Stimulated activated CD8-positive, alpha-beta memory T cell treated with anti-CD3 and anti-CD28 coated beads, Interleukin-7, amount 100 ng/mL, for 1 hour (primary cell): ENCODE measurements at regions not wholly inside any gene's neighbourhood (a gene's known extent, or its start where the extent isn't known, plus 50 kb on each side); places are given as distances from the start of the nearest gene placed in this dataset.

ENCODE experiments used
- DNase-seq, 2 donors: peaks; one replicate each; pipeline ENCODE4 v3.0.0-alpha.2; 2020; ENCODE audit warnings: low read depth in 2 of 2

DNA sequence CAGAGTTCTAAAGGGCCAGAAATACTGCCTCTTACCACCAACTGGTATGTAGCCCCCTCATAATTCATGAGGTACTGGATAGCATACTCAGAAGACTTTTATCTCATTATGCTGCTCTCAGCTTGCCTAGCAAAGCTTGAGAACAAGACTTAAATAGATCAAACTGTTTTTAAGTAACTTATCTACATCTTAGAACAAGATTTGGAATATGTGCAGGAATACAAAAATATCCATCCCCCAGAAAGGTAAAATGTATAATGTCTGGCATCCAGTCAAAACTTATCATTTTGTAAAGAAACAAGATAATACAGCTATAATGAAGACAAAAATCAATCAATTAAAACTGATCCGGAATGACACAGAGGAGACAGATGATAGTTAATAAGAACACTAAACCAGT is 400.4 kb upstream of the TGFBR2 start:
- DNase-seq: no peak

DNA sequence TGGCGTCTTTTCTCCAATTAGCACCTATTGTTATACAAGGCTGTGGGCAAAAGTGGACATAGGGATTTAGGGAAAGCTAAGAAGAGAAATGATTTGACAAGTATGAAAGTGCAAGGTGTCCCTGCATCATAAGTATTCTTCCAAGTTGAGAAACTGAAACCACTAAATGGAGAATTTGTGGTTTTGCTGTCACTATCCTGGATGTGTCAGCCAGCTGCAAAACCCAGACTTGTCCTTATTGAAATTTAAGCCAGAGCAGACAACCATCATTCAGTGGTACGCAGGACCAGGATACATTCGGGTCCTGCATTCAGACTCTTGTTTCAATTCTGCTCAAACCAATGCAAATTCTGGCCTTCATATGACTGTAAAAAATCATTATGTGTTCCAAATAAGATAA is 384.8 kb upstream of the TGFBR2 start:
- no peak for DNase-seq

DNA sequence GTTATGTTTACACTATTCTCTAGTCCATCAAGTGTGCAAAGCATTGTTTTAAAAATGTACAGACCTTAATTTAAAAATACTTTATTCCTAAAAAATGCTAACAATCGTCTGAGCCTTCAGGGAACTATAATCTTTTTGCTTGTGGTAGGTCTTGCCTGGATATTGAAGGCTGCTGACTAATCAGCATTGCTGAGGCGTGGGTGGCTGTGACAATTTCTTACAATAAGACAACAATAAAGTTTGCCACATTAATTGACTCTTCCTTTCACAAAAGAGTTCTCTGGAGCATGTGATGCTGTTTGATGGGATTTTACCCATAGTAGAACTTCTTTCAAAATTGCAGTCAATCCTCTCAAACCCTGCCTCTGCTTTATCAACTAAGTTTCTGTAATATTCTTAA is 384.0 kb upstream of the TGFBR2 start:
- no peak for DNase-seq

DNA sequence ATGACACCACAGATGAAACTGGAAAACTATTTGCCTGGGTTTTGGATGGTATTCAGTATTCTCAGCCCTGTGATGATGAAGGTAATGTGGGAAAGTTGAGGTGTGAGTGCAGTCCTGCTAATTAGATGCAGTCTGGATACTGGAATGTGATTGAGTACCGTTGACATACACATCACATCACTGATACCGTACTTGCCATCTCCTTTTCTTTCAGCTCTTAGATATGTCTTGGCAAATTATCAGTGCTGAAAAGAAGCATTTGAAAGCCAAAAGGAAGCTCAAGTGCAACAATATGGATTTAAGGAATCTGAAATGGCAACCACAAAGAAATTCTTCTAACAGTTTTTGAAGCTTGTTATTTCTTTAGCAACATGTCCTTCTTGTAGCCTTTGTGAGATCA is 381.4 kb upstream of the TGFBR2 start:
- DNase-seq: no peak

DNA sequence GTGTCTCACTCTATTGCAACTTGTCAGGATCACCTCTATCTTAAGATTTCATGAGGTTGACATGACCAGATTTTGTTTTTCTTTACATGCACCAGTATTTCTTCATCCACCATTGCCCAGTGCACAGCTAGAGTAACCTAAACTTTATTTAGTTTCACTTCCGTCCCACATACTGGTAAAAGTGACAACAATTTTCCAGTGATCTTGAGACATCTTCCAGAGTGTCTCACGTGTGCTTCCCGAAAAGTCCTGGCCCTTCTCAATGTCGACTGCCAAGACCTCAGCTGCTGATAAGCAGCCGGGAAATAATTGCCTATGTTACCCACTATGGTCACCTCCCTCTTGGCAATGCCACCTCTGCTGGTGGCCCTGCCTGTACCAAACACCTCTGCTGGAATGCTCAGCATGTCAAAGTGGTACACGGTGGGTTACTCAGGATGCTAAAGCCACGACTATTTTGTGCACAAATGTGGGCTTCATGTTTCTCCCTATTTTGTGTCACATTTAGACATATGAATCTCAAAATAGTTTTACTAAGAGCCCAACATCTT is 379.7 kb upstream of the TGFBR2 start:
- no peak for DNase-seq

DNA sequence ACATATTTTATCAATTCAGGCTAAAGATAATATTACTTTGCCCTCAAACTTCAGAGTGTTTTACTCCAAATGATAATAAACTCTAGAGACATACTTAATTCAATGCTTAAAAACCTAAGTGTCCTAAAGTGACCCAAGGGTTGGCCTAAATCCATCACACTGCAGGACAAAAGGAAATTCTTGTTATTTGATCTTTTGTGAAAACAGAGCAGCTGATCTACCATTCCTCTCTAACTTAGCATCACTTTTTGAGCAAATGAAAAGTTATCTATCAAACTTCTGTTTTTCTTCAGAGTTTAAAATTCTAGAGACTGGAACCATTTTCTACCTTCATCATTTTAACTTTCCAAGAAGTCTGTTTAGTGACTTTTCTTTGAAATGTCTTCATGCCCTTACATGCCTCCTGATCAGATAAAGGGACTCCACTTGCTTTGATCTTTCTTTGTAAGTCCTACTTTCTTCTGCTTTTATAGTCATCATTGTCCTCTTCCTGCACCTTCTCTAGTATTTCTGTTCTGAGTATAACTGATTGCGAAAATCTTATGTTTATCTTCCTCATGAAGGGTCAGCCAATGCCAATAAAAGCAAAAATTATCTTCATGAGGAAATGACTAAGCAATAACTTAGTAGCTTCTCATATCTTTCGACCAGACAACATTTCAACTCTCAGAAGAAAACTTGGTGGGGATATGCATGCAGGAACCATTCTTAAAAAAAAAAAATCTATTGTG is 378.7 kb upstream of the TGFBR2 start:
- DNase-seq: no peak

DNA sequence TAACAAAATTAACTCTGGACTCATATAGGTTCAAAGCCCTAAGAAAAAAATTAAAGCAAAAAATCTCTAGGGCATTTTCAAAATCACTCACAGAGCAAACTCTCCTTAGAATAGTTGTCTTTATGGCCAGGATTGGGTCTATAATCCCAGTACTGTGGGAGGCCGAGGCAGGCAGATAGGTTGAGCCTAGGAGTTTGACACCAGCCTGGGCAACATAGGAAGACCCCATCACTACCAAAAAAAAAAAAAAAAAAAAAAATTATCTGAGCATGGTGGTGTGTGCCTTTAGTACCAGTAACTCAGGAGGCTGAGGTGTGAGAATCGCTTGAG is 378.1 kb upstream of the TGFBR2 start:
- no peak for DNase-seq

DNA sequence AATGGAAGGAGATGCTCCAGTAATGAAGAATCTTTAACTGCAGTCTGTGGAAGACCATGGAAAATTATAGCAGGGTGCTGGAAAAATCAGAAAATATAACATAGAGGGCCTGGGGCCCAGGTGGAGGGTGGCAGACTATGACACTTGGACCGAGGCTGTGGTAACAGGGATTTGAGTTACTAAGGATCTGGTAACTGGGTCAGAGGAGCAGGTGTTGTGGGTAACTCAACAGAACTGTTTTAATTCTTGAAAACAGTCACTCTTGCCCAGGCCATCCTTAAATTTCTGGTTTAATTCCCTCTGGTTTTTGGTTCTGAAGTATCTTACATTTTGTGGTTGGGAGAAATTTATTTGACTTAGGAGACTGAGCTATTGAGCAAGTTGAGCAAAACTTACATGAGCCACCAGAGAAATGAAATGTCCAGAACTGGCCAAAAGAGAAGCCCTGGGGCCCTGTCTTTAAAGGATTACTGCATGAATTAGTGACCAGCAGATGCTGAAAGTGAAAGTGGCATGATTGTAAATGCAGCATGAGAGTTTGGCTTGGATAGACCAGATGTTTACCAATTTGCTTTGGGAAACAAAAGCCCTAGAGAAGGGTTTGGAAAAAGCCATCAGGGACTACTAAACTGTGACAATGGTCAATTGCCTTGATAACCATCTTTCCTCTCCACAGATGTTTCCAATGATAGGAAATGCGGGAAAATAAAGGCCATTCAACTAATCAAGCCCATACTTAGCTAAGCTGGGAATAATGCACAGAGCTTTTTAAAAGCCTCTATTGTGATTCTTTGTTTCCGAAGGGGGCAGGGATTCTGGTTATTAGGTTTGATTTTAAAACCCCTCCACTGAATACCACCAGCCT is 374.9 kb upstream of the TGFBR2 start:
- no peak for DNase-seq

DNA sequence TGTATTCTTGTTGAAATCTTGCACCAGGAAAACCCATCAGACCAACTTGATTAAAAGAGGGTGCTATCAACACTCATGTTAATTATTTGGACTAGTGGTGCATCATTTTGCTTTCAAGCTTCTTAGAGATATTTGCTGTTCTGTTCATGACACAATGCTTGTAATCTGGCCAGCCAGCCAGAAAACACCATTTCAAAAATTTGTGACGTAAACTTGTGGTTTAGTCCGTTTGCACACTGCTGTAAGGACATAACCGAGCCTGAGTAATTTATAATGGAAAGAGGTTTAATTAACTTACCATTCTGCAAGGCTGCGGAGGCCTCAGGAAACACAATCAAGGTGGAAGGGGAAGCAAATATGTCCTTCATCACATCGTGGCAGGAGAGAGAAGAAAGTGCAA is 374.3 kb upstream of the TGFBR2 start:
- no peak for DNase-seq

DNA sequence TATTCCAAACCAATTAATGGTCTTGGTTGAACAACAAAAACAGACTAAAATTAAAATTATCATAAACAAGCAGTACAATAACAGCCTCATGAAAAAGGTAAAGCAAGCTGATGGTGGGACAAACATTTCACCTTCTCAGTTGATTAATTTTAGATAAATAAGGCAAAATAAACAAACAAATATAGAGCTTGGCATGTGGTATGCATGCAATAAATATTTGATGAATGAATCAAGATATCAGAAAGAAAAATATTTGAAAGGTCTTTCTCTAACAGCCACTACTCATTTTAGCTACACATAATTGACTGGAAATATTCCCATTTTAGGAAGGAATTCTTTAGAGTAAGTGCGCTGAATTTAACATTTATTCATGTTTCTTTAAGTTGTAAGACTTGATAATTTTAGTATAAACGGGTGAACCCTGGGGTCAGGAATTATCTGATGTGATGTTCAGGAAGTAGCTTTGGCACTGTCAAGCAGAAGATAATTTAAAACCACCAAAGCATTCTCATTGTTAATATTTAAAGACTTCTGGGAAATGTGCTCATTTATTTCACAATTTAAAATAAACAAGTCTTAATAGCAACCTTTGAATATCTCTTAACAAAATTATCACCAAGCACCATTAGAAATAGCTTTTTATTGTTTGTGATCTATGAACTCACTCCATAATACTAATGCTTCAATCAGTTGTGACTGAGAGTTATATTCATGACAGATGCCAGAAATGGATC is 372.3 kb upstream of the TGFBR2 start:
- DNase-seq: no peak

DNA sequence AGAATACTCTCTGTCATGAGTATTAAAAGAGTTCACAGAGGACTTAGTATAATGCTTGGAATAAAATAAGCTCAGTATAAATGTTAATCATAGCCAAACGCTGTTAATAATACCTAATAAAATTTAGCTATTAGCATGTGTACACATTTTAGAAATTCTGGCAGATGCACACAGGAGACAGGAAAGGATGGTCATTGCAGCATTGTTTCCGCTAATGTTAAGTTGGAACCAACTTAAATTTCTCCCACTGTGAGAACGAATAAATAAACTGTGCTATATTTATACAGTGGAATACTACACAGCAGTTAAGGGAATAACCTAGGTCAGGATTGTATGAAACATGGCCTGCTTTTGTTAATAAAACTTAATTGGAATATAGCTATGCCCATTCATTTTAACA is 370.4 kb upstream of the TGFBR2 start:
- DNase-seq: no peak

DNA sequence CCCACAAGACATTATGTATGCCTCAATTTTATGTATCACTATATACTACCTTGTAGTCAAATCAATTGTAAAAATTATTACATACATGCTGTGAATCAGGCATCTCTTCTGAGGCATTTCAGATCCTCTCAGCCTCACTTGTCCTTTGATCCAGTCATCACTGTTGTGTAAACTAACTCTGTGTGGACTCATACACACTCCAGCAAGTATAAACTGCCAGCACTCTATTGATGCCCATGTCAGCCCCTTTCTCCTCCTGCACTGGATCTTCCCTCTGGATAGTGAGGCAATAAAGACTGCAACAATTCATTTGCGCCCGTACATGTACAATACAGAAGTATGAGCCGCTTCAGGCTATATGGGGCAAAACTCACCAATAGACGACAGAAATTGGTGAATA is 364.7 kb upstream of the TGFBR2 start:
- no peak for DNase-seq

DNA sequence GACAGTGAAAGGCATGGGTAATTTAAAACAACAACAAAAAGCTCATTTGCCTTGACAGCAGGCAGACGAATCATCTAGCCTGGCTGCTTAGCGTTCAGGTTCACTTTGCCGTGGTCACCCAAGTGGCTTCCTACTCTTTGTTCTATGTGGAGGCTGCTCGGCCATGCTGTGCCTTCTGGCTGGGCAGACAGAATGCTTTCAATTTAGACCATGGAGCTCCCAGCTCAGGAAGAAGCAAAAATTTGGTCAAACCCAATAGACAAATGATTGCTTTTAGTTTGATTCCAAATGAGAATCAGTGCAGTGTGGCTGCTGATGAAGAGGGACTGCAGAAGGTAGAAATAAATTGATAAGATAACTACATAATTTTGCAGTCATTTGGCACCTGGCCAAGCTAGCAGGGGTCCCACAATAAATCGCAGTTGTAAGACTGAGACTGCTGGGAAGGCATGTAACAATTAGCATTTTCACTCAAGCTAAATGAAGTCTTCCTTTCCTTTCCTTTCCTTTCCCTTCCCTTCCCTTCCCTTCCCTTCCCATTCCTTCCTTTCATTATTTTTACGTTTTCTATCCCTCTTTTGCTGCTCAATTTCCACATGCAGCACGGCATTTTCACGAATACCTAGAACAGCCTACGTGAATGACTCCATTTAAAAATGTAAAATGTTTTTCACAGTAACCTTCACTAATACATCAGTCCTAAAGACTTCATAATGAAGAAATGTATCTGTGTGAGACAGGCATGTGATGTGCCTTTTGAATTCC is 360.4 kb upstream of the TGFBR2 start:
- no peak for DNase-seq

DNA sequence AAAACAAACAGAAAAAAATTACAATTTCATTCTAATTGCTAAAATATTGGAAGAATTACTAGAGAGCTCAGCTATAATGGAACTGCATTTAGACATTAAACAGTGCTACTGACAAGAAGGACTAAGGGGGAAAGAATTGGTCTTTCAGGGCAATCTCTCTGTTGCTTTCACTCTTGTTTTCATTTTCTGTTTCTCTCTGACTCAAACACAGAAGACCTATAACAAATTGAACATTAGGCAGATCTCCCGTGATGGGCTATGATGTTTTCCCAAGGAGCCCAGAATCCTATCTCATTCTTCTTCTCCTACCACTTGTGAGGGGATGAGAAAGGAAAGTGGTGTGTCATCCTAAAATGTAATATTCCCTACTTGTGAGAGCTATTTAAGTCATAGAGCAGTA is 358.0 kb upstream of the TGFBR2 start:
- DNase-seq: no peak

DNA sequence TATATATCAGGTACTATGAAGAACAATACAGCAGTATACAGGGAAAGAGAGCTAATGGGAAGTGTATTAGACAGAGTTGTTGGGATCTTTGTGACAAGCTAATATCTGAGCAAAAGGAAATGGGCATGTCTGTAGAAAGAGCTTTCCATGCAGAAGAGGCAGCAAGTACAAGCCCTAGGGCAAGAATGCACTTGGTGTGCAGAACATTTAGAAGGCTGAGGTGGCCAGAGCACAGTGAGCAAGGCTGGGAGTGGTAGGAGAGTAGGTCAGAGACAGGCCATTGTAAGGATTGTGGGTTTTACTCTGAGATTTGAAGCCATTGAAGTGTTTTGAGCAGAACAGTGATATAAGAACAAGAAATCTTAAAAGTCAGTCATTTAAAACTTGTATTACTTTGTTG is 353.9 kb upstream of the TGFBR2 start:
- DNase-seq: no peak

DNA sequence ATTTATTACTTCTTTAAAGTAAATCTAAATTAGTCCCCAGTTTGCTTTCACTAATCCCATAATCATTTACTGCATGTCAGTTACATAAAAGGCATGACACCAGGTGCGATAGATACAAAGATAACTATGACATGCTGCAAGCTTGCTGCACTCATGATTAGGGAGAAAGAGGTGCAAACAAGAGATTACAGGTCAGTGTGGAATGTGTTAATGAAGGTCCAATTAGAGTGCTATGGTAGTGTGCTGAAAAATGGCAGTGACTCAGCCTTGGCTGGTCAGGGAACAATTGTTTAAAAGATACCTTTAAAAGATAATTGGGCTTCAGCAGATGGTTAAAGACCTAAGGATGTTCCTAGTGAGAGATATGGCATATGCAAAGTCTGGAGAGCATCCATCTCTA is 352.6 kb upstream of the TGFBR2 start:
- DNase-seq: no peak

DNA sequence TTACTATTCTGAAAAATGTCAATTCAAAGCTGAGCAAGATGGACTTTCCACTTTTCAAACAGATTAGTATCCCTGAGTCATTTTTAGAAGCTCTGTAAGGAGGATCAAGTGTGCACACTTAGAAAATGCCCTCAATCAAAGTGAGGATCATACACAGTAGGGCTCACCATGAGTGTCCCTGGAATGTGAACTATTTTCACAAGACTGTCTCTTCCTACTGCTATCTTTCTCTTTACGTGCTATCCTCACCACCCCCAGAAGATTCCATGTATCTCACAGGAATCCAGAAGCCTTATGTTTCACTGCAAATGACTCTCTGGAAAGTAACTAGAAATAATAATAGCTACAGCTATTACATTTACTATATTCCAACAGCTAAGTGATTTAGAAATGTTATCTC is 349.9 kb upstream of the TGFBR2 start:
- no peak for DNase-seq

DNA sequence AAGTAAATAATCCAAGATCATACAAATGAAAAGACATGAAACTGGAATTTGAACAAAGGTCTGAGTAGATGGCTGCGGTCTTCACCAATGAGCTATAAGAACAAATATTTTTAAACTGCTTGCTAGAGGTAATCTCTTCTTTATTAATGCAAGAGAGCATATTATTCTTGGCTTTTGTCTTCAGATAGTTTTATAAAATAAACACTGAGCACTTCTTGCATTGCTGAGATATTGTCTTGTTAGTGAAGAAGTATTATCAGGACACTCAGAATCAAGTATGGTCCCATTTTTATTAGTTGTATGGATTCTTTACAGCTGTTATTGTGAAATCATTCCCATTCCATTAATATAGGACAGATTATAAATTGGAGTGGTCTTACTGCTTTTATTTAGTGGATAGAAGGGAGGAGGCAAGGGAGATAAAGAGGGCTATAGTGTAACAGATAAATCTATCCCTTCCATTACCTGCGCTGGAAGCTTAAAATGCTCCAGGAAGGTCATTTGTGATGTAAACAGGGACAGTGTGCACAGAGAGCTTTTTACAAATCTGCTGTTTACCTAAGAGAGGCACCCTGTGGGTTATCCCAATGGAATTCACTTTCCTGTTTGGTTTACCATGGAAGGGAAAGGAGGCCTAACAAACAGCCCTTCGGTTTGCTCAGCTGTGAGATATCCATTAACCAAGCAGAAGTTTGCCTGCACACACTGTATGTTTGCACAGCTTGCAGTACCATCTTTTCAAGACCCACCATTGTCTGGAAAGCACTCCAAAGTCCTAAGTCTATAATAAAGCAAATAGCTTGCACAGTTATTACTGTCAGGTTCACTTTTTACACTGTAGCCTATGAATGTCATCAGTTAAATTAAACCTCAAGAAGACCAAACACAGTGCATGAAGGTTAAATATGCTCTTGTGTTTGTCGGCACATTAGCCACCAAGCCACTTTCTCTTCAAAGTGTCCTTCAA is 347.7 kb upstream of the TGFBR2 start:
- DNase-seq: no peak

DNA sequence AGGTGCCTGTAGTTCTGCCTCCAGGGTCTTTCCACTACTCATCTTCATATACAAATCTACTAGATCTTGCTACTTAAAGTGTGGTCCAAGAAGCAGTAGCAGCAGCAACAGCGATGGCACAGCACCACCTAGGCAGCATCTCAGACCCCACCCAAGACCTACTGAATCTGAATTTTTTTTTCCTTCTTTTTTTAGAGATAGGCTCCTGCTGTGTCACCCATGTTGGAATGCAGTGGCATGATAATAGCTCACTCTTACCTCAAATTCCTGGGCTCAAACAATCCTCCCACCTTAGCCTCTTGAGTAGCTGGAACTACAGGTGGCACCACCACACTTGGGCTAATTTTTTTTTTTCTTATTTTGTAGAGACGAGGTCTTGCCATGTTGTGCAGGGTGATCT is 346.7 kb upstream of the TGFBR2 start:
- DNase-seq: no peak

DNA sequence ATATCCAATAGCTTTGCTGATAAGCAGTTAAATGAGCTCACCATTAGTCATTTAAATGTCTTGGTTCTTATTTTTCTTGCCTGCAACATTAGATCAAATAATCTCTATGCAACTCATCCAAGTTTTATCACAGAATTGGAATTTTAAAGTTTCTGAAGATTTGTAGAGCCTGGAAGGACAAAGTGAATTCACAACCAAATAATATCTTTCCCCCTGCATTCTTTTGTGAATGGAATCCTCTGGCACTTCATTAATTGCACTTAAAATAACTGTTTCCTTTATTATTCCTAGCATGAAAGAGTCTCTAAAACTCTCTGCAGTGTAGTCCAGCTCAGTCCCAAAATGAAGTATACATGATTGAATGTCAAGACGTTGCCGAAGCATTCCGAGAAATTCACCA is 345.6 kb upstream of the TGFBR2 start:
- DNase-seq: no peak
